HepG2 (cell line): ENCODE measurements at regions not wholly inside any gene's neighbourhood (a gene's known extent, or its start where the extent isn't known, plus 50 kb on each side); places are given as distances from the start of the nearest gene placed in this dataset.

Experiments used
- ATAC-seq: fragments of 200-7000 bp; cut with Tn5 transposase; 3 replicates; pipeline ENCODE4 v1.9.1; 2020; ENCODE audit warnings: mild to moderate bottlenecking, moderate library complexity
- BruUV-seq: library from RNA; stranded (reverse); fragments of 400-500 nt; replicated peaks from 2 replicates; lab custom pipeline; 2021; lab: Mats Ljungman, UMichigan
- CTCF ChIA-PET: fragments of 300-600 bp; formaldehyde crosslinking; extraction: SDS; loops from one replicate; lab custom pipeline; 2021; ENCODE audit warnings: low total read pairs, inconsistent platforms, low intra/inter-chr PET ratio; lab: Yijun Ruan, JAX
- POLR2A ChIA-PET: fragments of 350-600 bp; sonication (Branson Sonifier 250); formaldehyde crosslinking; loops from one replicate; lab custom pipeline; 2020; ENCODE audit warnings: antibody characterized with exemption, inconsistent platforms; lab: Yijun Ruan, JAX
- DNase-seq: peaks from one replicate; pipeline ENCODE4 v3.0.0-alpha.2; 2015; ENCODE audit warnings: low spot score
- FAIRE-seq: peaks from 3 replicates; lab custom pipeline; 2011; peaks lifted over from hg19 to GRCh38; lab: Jason Lieb, UNC
- H2AFZ ChIP-seq: one replicate; pipeline ENCODE4 v1.6.1; 2011; ENCODE audit warnings: low read length, inconsistent platforms
- H3K27ac ChIP-seq: fragments of 300-600 bp; 3 replicates; pipeline ENCODE4 v1.8.0; 2011; ENCODE audit warnings: mixed run types, mild to moderate bottlenecking, mixed read lengths, low read length, inconsistent platforms; ENCODE audit not compliant: insufficient read depth; ENCODE audit errors: extremely low read length
- H3K27me3 ChIP-seq, 2 experiments: fragments of 200-600 bp in 1 of 2; 2 replicates in 1 of 2; 3 replicates in 1 of 2; pipeline versions ENCODE4 v1.6.0 to v1.8.0; 2011; ENCODE audit warnings: low read length in 2 of 2, mild to moderate bottlenecking in 2 of 2, moderate library complexity in 2 of 2, inconsistent platforms in 1 of 2; ENCODE audit not compliant: insufficient read depth in 2 of 2, control insufficient read depth in 1 of 2
- H3K36me3 ChIP-seq, 2 experiments: fragments of 200-600 bp in 1 of 2; replicated peaks in 1 of 2; 2 replicates in 1 of 2; 3 replicates in 1 of 2; pipeline versions ENCODE4 v1.5.1 to v1.8.0; 2011; ENCODE audit warnings: low read length in 2 of 2, inconsistent platforms in 1 of 2; ENCODE audit not compliant: insufficient read depth in 2 of 2, control insufficient read depth in 1 of 2
- H3K4me1 ChIP-seq: 2 replicates; pipeline ENCODE4 v1.5.1; 2012; ENCODE audit warnings: low read length, inconsistent platforms; ENCODE audit not compliant: insufficient read depth
- H3K4me2 ChIP-seq: 2 replicates; pipeline ENCODE4 v1.6.0; 2011; ENCODE audit warnings: low read depth, low read length, inconsistent platforms
- H3K4me3 ChIP-seq, 3 experiments: fragments of 200-600 bp in 1 of 3; sonication (generic), shearing (Covaris generic) in 1 of 3; replicated peaks in 1 of 3; 2 replicates each; pipeline ENCODE4 v1.5.1; 2011 to 2016; ENCODE audit warnings: low read length in 3 of 3, inconsistent platforms in 2 of 3, low read depth in 2 of 3, mild to moderate bottlenecking in 2 of 3, control low read depth in 1 of 3, mixed read lengths in 1 of 3; ENCODE audit not compliant: insufficient read depth in 1 of 3
- H3K79me2 ChIP-seq: one replicate; pipeline ENCODE4 v1.6.1; 2011; ENCODE audit warnings: low read length, inconsistent platforms; ENCODE audit not compliant: insufficient read depth
- H3K9ac ChIP-seq: 2 replicates; pipeline ENCODE4 v1.6.0; 2011; ENCODE audit warnings: mild to moderate bottlenecking, low read depth, low read length, inconsistent platforms; ENCODE audit not compliant: insufficient read depth
- H3K9me3 ChIP-seq: 2 replicates; pipeline ENCODE4 v1.5.1; 2012; ENCODE audit warnings: mild to moderate bottlenecking, low read length
- H4K20me1 ChIP-seq: 2 replicates; pipeline ENCODE4 v1.6.0; 2011; ENCODE audit warnings: inconsistent platforms, mild to moderate bottlenecking, low read length, moderate library complexity; ENCODE audit not compliant: insufficient read depth
- ARID2 ChIP-seq: sonication (generic); formaldehyde crosslinking; IDR thresholded peaks from 2 replicates; pipeline ENCODE4 v1.8.1; 2022; ENCODE audit warnings: mild to moderate bottlenecking, missing genetic modification reagents, borderline replicate concordance
- POLR2AphosphoS2 ChIP-seq: IDR thresholded peaks from 2 replicates; pipeline ENCODE4 v1.6.1; 2011; ENCODE audit warnings: low read depth, low read length, improper control_type of control experiment
- SMC3 ChIP-seq: IDR thresholded peaks from 2 replicates; pipeline ENCODE4 v1.6.1; 2011; ENCODE audit warnings: low read length, improper control_type of control experiment
- STAG1 ChIP-seq: sonication (generic); formaldehyde crosslinking; IDR thresholded peaks from 2 replicates; pipeline ENCODE4 v1.4.0; 2020; ENCODE audit warnings: missing genetic modification reagents
- THYN1 ChIP-seq: sonication (generic); formaldehyde crosslinking; IDR thresholded peaks from 2 replicates; pipeline ENCODE4 v1.8.1; 2023; ENCODE audit warnings: low read depth, mild to moderate bottlenecking, moderate library complexity, missing genetic modification reagents, borderline replicate concordance
- ZBTB38 ChIP-seq: sonication (generic); formaldehyde crosslinking; IDR thresholded peaks from 2 replicates; pipeline ENCODE4 v1.5.1; 2020; ENCODE audit warnings: mild to moderate bottlenecking, missing genetic modification reagents
- ZNF549 ChIP-seq: sonication (generic); formaldehyde crosslinking; IDR thresholded peaks from 2 replicates; pipeline ENCODE4 v1.5.0; 2020; ENCODE audit warnings: missing genetic modification reagents
- ZNF615 ChIP-seq: sonication (generic); formaldehyde crosslinking; IDR thresholded peaks from 2 replicates; pipeline ENCODE4 v1.5.0; 2020; ENCODE audit warnings: mild to moderate bottlenecking, missing genetic modification reagents, borderline replicate concordance
- ZNF7 ChIP-seq: IDR thresholded peaks from 2 replicates; pipeline ENCODE4 v1.6.1; 2016; ENCODE audit warnings: missing biosample characterization, missing genetic modification reagents
- WGBS: methylation state at CpG from one replicate; pipeline ENCODE4 v1.1.6; 2017; ENCODE audit warnings: low lambda C conversion rate; 5-methylcytosine and 5-hydroxymethylcytosine counted together
- in situ Hi-C: cut with HindIII; loops from 2 replicates; pipeline ENCODE4 v1.10.0; 2017; ENCODE audit warnings: low pct_unique_long_range_greater_than_20kb; ENCODE audit not compliant: extremely low pct_ligation_motif_present
- intact Hi-C: fragments of 100-400 bp; cut with micrococcal nuclease; formaldehyde crosslinking; loops from one replicate; pipeline ENCODE4 v1.10.0; 2022; ENCODE audit not compliant: unreplicated experiment
- TF ChIP-seq, protein P1 (sequence below): sonication (generic); formaldehyde crosslinking; IDR thresholded peaks from 2 replicates; pipeline ENCODE4 v1.8.0; 2022; ENCODE audit warnings: mild to moderate bottlenecking, missing genetic modification reagents; ENCODE audit not compliant: insufficient replicate concordance
- TF ChIP-seq, protein P2 (sequence below): IDR thresholded peaks from 2 replicates; pipeline ENCODE4 v1.6.1; 2016; ENCODE audit warnings: low read depth, missing genetic modification reagents, missing compliant biosample characterization
- TF ChIP-seq, protein P3 (sequence below): sonication (generic); formaldehyde crosslinking; IDR thresholded peaks from 2 replicates; pipeline ENCODE4 v1.5.0; 2020; ENCODE audit warnings: mild to moderate bottlenecking, missing genetic modification reagents, moderate library complexity
- TF ChIP-seq, protein P4 (sequence below): sonication (generic); formaldehyde crosslinking; IDR thresholded peaks from 2 replicates; pipeline ENCODE4 v1.4.0; 2020; ENCODE audit warnings: missing genetic modification reagents; ENCODE audit errors: not compliant biosample characterization

DNA sequence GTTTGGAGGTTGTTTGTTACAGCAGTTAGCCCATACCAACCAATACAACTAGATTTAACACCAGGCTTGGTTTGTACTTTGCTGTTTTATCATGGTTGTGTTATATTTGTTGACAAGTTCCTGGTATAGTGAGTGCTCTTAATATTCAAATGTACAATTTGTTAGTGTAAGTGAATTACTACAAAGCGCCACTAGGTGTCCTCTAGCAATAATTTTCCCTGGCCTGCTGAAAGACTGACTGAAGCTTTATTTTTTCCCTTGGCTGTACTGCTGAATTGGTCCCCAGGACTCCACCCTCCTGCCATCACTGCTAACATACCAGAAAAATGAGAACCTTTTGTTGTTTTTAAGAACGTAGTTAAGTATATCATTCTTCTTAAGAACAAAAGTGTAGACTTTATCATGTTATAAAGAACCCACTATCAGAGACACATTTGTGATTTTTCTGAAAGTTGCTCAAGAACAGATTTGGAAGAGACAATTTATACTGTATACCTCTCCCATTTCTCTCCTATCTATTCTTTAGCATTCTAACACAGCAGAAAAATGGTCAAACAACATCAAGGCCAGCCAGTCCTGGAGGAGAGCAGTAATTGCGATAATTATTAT lies 75.3 kb upstream of the FAR2 start:
- intact Hi-C loops = loop anchor here (5.0 to 10.0 kb wide), 2 partner anchors 244 to 1771 kb away; no protein-coding TSS in a partner anchor
- no peak overlapping the region for H3K4me2 ChIP-seq
- no TSS peak for BruUV-seq

More for the DNA sequence above, 75.3 kb upstream of the FAR2 start:
- DNase-seq (peak; percentile 13), FAIRE-seq (peak; percentile 59), ATAC-seq (peak; percentile 74)
- no peaks in the 10 kb centered on the region for H3K4me1 ChIP-seq
- no peaks in the 10 kb centered on the region for H3K9me3 ChIP-seq
- H3K27me3 ChIP-seq = no peaks in the 10 kb centered on the region
- no peak overlapping the region for H3K27ac ChIP-seq
- no peak overlapping the region for H2AFZ ChIP-seq
- no peak overlapping the region for H3K9ac ChIP-seq
- no peak overlapping the region for H3K4me3 ChIP-seq
- TF ChIP-seq, protein P1, sequence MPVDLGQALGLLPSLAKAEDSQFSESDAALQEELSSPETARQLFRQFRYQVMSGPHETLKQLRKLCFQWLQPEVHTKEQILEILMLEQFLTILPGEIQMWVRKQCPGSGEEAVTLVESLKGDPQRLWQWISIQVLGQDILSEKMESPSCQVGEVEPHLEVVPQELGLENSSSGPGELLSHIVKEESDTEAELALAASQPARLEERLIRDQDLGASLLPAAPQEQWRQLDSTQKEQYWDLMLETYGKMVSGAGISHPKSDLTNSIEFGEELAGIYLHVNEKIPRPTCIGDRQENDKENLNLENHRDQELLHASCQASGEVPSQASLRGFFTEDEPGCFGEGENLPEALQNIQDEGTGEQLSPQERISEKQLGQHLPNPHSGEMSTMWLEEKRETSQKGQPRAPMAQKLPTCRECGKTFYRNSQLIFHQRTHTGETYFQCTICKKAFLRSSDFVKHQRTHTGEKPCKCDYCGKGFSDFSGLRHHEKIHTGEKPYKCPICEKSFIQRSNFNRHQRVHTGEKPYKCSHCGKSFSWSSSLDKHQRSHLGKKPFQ (CRISPR knock-in tag) = no peak
- TF ChIP-seq SMC3 (peak; percentile 28; the same call in 1 of the 2 replicates), ZBTB38 (CRISPR knock-in tag) (no peak), ZNF549 (CRISPR knock-in tag) (no peak), THYN1 (CRISPR knock-in tag) (no peak), STAG1 (CRISPR knock-in tag) (peak; percentile 38; the same call in 1 of the 2 replicates), ZNF7 (CRISPR knock-in tag) (no peak), ARID2 (CRISPR knock-in tag) (no peak), ZNF615 (no peak), POLR2AphosphoS2 (no peak)
- TF ChIP-seq, protein P2, sequence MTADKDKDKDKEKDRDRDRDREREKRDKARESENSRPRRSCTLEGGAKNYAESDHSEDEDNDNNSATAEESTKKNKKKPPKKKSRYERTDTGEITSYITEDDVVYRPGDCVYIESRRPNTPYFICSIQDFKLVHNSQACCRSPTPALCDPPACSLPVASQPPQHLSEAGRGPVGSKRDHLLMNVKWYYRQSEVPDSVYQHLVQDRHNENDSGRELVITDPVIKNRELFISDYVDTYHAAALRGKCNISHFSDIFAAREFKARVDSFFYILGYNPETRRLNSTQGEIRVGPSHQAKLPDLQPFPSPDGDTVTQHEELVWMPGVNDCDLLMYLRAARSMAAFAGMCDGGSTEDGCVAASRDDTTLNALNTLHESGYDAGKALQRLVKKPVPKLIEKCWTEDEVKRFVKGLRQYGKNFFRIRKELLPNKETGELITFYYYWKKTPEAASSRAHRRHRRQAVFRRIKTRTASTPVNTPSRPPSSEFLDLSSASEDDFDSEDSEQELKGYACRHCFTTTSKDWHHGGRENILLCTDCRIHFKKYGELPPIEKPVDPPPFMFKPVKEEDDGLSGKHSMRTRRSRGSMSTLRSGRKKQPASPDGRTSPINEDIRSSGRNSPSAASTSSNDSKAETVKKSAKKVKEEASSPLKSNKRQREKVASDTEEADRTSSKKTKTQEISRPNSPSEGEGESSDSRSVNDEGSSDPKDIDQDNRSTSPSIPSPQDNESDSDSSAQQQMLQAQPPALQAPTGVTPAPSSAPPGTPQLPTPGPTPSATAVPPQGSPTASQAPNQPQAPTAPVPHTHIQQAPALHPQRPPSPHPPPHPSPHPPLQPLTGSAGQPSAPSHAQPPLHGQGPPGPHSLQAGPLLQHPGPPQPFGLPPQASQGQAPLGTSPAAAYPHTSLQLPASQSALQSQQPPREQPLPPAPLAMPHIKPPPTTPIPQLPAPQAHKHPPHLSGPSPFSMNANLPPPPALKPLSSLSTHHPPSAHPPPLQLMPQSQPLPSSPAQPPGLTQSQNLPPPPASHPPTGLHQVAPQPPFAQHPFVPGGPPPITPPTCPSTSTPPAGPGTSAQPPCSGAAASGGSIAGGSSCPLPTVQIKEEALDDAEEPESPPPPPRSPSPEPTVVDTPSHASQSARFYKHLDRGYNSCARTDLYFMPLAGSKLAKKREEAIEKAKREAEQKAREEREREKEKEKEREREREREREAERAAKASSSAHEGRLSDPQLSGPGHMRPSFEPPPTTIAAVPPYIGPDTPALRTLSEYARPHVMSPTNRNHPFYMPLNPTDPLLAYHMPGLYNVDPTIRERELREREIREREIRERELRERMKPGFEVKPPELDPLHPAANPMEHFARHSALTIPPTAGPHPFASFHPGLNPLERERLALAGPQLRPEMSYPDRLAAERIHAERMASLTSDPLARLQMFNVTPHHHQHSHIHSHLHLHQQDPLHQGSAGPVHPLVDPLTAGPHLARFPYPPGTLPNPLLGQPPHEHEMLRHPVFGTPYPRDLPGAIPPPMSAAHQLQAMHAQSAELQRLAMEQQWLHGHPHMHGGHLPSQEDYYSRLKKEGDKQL (CRISPR knock-in tag) = no peak
- TF ChIP-seq, protein P3, sequence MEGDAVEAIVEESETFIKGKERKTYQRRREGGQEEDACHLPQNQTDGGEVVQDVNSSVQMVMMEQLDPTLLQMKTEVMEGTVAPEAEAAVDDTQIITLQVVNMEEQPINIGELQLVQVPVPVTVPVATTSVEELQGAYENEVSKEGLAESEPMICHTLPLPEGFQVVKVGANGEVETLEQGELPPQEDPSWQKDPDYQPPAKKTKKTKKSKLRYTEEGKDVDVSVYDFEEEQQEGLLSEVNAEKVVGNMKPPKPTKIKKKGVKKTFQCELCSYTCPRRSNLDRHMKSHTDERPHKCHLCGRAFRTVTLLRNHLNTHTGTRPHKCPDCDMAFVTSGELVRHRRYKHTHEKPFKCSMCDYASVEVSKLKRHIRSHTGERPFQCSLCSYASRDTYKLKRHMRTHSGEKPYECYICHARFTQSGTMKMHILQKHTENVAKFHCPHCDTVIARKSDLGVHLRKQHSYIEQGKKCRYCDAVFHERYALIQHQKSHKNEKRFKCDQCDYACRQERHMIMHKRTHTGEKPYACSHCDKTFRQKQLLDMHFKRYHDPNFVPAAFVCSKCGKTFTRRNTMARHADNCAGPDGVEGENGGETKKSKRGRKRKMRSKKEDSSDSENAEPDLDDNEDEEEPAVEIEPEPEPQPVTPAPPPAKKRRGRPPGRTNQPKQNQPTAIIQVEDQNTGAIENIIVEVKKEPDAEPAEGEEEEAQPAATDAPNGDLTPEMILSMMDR (CRISPR knock-in tag) = peak; percentile 57
- TF ChIP-seq, protein P4, sequence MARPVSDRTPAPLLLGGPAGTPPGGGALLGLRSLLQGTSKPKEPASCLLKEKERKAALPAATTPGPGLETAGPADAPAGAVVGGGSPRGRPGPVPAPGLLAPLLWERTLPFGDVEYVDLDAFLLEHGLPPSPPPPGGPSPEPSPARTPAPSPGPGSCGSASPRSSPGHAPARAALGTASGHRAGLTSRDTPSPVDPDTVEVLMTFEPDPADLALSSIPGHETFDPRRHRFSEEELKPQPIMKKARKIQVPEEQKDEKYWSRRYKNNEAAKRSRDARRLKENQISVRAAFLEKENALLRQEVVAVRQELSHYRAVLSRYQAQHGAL (CRISPR knock-in tag) = no peak
- TF ChIP-seq, all 625 proteins: peak for 3
- CTCF ChIA-PET = interaction anchor here (1.9 kb wide), 1 partner anchor 244 kb away, joined by 15 read pairs; no protein-coding TSS in a partner anchor
- 18% methylated on average over 3 of the region's 3 CpGs for WGBS
- Histone ChIP-seq H3K36me3 (no peaks in the 10 kb centered on the region), H4K20me1 (no peaks in the 10 kb centered on the region), H3K79me2 (no peaks in the 10 kb centered on the region)
- POLR2A ChIA-PET = no interaction called here
- in situ Hi-C loops = no loop called here
